ENCODE measurements at regions not wholly inside any gene's neighbourhood (a gene's known extent, or its start where the extent isn't known, plus 50 kb on each side); places are given as distances from the start of the nearest gene placed in this dataset.
A peak's percentile ranks its signal among the peaks of the same experiment; 100 is the strongest.

- ChIA-PET POLR2A (no interaction called here), CTCF (interaction anchor here (0.5 to 2.6 kb wide), 39 partner anchors 8 to 1940 kb away, joined by 3 to 19 read pairs (median 4); partner anchors contain the start of gene EXOG)
- Mint-ChIP-seq H3K9me3 (ENCODE audit: low read depth) (no peaks in the 10 kb centered on the region), H3K36me3 (ENCODE audit: low read depth) (no peaks in the 10 kb centered on the region), H3K4me3 (no peak overlapping the region), H3K4me1 (no peaks in the 10 kb centered on the region), H3K27ac (no peak overlapping the region), H3K27me3 (no peaks in the 10 kb centered on the region)
- DNase-seq (no peak), ATAC-seq (peak; percentile 71)
- intact Hi-C loops (cut with DNase I, micrococcal nuclease): loop anchor here (1.0 to 10.0 kb wide), 6 partner anchors 31 to 503 kb away; partner anchors contain the start of gene EXOG (in 1 of the 2)
Observed at GRCh38 chr3:39000008-39000450, 51.7 kb downstream of the SCN11A start.

GRCh38 chr3:38998086-38998485 is 53.7 kb downstream of the SCN11A start:
- ATAC-seq (no peak), DNase-seq (no peak)
- H3K27me3 Mint-ChIP-seq: peaks cover 5% of the 10 kb centered on the region
- POLR2A ChIA-PET: no interaction called here
- CTCF ChIA-PET: interaction anchor here (0.6 to 2.6 kb wide), 4 partner anchors 10 to 477 kb away, joined by 3 to 19 read pairs (median 3); no protein-coding TSS in a partner anchor
- intact Hi-C loops (cut with DNase I, micrococcal nuclease): no loop called here
- no peaks in the 10 kb centered on the region for H3K36me3 Mint-ChIP-seq (ENCODE audit: low read depth)
- no peak overlapping the region for H3K4me3 Mint-ChIP-seq
- H3K4me1 Mint-ChIP-seq: no peaks in the 10 kb centered on the region
- no peaks in the 10 kb centered on the region for H3K9me3 Mint-ChIP-seq (ENCODE audit: low read depth)
- no peak overlapping the region for H3K27ac Mint-ChIP-seq

- no peak overlapping the region for H3K4me3 Mint-ChIP-seq
- intact Hi-C loops (cut with DNase I, micrococcal nuclease): no loop called here
- no peaks in the 10 kb centered on the region for H3K4me1 Mint-ChIP-seq
- POLR2A ChIA-PET: no interaction called here
- peaks cover 9% of the 10 kb centered on the region for H3K27me3 Mint-ChIP-seq
- ATAC-seq: no peak
- H3K27ac Mint-ChIP-seq: no peak overlapping the region
- no peak for DNase-seq
- CTCF ChIA-PET: no interaction called here
- no peaks in the 10 kb centered on the region for H3K36me3 Mint-ChIP-seq (ENCODE audit: low read depth)
- H3K9me3 Mint-ChIP-seq (ENCODE audit: low read depth): no peaks in the 10 kb centered on the region
Observed at GRCh38 chr3:38996193-38996592, 55.6 kb downstream of the SCN11A start.

GRCh38 chr3:38994251-38994650 is 57.5 kb downstream of the SCN11A start:
- H3K9me3 Mint-ChIP-seq (ENCODE audit: low read depth): no peaks in the 10 kb centered on the region
- H3K27me3 Mint-ChIP-seq: peaks cover 13% of the 10 kb centered on the region
- intact Hi-C loops (cut with DNase I, micrococcal nuclease): no loop called here
- no peaks in the 10 kb centered on the region for H3K4me1 Mint-ChIP-seq
- POLR2A ChIA-PET: no interaction called here
- no peak for ATAC-seq
- H3K36me3 Mint-ChIP-seq (ENCODE audit: low read depth): no peaks in the 10 kb centered on the region
- CTCF ChIA-PET: interaction anchor here (1.0 kb wide), 1 partner anchor 10 kb away, joined by 4 read pairs; no protein-coding TSS in a partner anchor
- H3K4me3 Mint-ChIP-seq: no peak overlapping the region
- no peak for DNase-seq
- H3K27ac Mint-ChIP-seq: no peak overlapping the region

GRCh38 chr3:38992117-38992760 is 59.5 kb downstream of the SCN11A start:
- H3K27ac Mint-ChIP-seq: no peak overlapping the region
- intact Hi-C loops (cut with DNase I, micrococcal nuclease): no loop called here
- H3K36me3 Mint-ChIP-seq (ENCODE audit: low read depth): no peaks in the 10 kb centered on the region
- no peak for DNase-seq
- no peaks in the 10 kb centered on the region for H3K9me3 Mint-ChIP-seq (ENCODE audit: low read depth)
- ATAC-seq: peak; percentile 58
- no peak overlapping the region for H3K4me3 Mint-ChIP-seq
- CTCF ChIA-PET: interaction anchor here (0.5 to 1.6 kb wide), 4 partner anchors 8 to 554 kb away, joined by 3 to 8 read pairs (median 3); no protein-coding TSS in a partner anchor
- H3K4me1 Mint-ChIP-seq: no peaks in the 10 kb centered on the region
- peaks cover 16% of the 10 kb centered on the region for H3K27me3 Mint-ChIP-seq
- POLR2A ChIA-PET: no interaction called here

- intact Hi-C loops (cut with DNase I, micrococcal nuclease): no loop called here
- POLR2A ChIA-PET: no interaction called here
- CTCF ChIA-PET: interaction anchor here (1.6 kb wide), 1 partner anchor 9 kb away, joined by 8 read pairs; no protein-coding TSS in a partner anchor
- no peaks in the 10 kb centered on the region for H3K4me1 Mint-ChIP-seq
- no peak overlapping the region for H3K27ac Mint-ChIP-seq
- no peak for ATAC-seq
- H3K36me3 Mint-ChIP-seq (ENCODE audit: low read depth): no peaks in the 10 kb centered on the region
- H3K4me3 Mint-ChIP-seq: no peak overlapping the region
- H3K27me3 Mint-ChIP-seq: peaks cover 16% of the 10 kb centered on the region
- no peak for DNase-seq
- no peaks in the 10 kb centered on the region for H3K9me3 Mint-ChIP-seq (ENCODE audit: low read depth)
Observed at GRCh38 chr3:38990621-38991020, 61.1 kb downstream of the SCN11A start.

GRCh38 chr3:38989917-38990510 is 61.7 kb downstream of the SCN11A start:
- CTCF ChIA-PET: no interaction called here
- POLR2A ChIA-PET: no interaction called here
- DNase-seq (no peak), ATAC-seq (no peak)
- no peak overlapping the region for H3K4me3 Mint-ChIP-seq
- intact Hi-C loops (cut with DNase I, micrococcal nuclease): no loop called here
- H3K4me1 Mint-ChIP-seq: no peaks in the 10 kb centered on the region
- H3K27ac Mint-ChIP-seq: no peak overlapping the region
- H3K36me3 Mint-ChIP-seq (ENCODE audit: low read depth): no peaks in the 10 kb centered on the region
- no peaks in the 10 kb centered on the region for H3K9me3 Mint-ChIP-seq (ENCODE audit: low read depth)
- H3K27me3 Mint-ChIP-seq: peaks cover 16% of the 10 kb centered on the region

GRCh38 chr3:38988955-38989354 is 62.8 kb downstream of the SCN11A start:
- H3K9me3 Mint-ChIP-seq (ENCODE audit: low read depth): no peaks in the 10 kb centered on the region
- no peak for ATAC-seq
- CTCF ChIA-PET: interaction anchor here (0.7 kb wide), 1 partner anchor 75 kb away, joined by 3 read pairs; no protein-coding TSS in a partner anchor
- intact Hi-C loops (cut with DNase I, micrococcal nuclease): no loop called here
- no peaks in the 10 kb centered on the region for H3K4me1 Mint-ChIP-seq
- H3K27ac Mint-ChIP-seq: no peak overlapping the region
- peaks cover 18% of the 10 kb centered on the region for H3K27me3 Mint-ChIP-seq
- no peaks in the 10 kb centered on the region for H3K36me3 Mint-ChIP-seq (ENCODE audit: low read depth)
- POLR2A ChIA-PET: no interaction called here
- no peak for DNase-seq
- H3K4me3 Mint-ChIP-seq: no peak overlapping the region

- ATAC-seq (no peak), DNase-seq (no peak)
- H3K9me3 Mint-ChIP-seq (ENCODE audit: low read depth): no peaks in the 10 kb centered on the region
- intact Hi-C loops (cut with DNase I, micrococcal nuclease): no loop called here
- ChIA-PET POLR2A (no interaction called here), CTCF (no interaction called here)
- H3K36me3 Mint-ChIP-seq (ENCODE audit: low read depth): no peaks in the 10 kb centered on the region
- H3K27ac Mint-ChIP-seq: no peak overlapping the region
- H3K4me1 Mint-ChIP-seq: no peaks in the 10 kb centered on the region
- H3K27me3 Mint-ChIP-seq: peaks cover 14% of the 10 kb centered on the region
- no peak overlapping the region for H3K4me3 Mint-ChIP-seq
Observed at GRCh38 chr3:38987456-38987855, 64.3 kb downstream of the SCN11A start.

- DNase-seq: no peak
- Mint-ChIP-seq H3K27ac (no peak overlapping the region), H3K27me3 (peaks cover 9% of the 10 kb centered on the region), H3K4me3 (no peak overlapping the region), H3K9me3 (ENCODE audit: low read depth) (no peaks in the 10 kb centered on the region), H3K36me3 (ENCODE audit: low read depth) (no peaks in the 10 kb centered on the region), H3K4me1 (no peaks in the 10 kb centered on the region)
- intact Hi-C loops (cut with DNase I, micrococcal nuclease): no loop called here
- no peak for ATAC-seq
- ChIA-PET CTCF (no interaction called here), POLR2A (no interaction called here)
Observed at GRCh38 chr3:38986901-38987300, 64.8 kb downstream of the SCN11A start.

- ChIA-PET CTCF (no interaction called here), POLR2A (no interaction called here)
- Mint-ChIP-seq H3K9me3 (ENCODE audit: low read depth) (no peaks in the 10 kb centered on the region), H3K27ac (no peak overlapping the region), H3K4me1 (no peaks in the 10 kb centered on the region), H3K36me3 (ENCODE audit: low read depth) (no peaks in the 10 kb centered on the region), H3K27me3 (peaks cover 9% of the 10 kb centered on the region), H3K4me3 (no peak overlapping the region)
- ATAC-seq: no peak
- intact Hi-C loops (cut with DNase I, micrococcal nuclease): no loop called here
- DNase-seq: no peak
Observed at GRCh38 chr3:38985981-38986380, 65.8 kb downstream of the SCN11A start.

GRCh38 chr3:38985581-38985980 is 66.2 kb downstream of the SCN11A start:
- H3K27me3 Mint-ChIP-seq: peaks cover 8% of the 10 kb centered on the region
- ChIA-PET POLR2A (no interaction called here), CTCF (interaction anchor here (0.6 kb wide), 1 partner anchor 17 kb away, joined by 3 read pairs; no protein-coding TSS in a partner anchor)
- H3K4me3 Mint-ChIP-seq: no peak overlapping the region
- no peak for ATAC-seq
- no peak for DNase-seq
- no peaks in the 10 kb centered on the region for H3K4me1 Mint-ChIP-seq
- H3K36me3 Mint-ChIP-seq (ENCODE audit: low read depth): no peaks in the 10 kb centered on the region
- H3K27ac Mint-ChIP-seq: no peak overlapping the region
- H3K9me3 Mint-ChIP-seq (ENCODE audit: low read depth): no peaks in the 10 kb centered on the region
- intact Hi-C loops (cut with DNase I, micrococcal nuclease): no loop called here

Data from activated CD4-positive, alpha-beta T cell treated with anti-CD3 and anti-CD28 coated beads for 36 hours (primary cell).